ENCODE measurements at regions not wholly inside any gene's neighbourhood (a gene's known extent, or its start where the extent isn't known, plus 50 kb on each side); places are given as distances from the start of the nearest gene placed in this dataset.

GRCh38 chr16:87006021-87006420 is 311.2 kb downstream of the C16orf95 start:
- TF ChIP-seq, protein P1, sequence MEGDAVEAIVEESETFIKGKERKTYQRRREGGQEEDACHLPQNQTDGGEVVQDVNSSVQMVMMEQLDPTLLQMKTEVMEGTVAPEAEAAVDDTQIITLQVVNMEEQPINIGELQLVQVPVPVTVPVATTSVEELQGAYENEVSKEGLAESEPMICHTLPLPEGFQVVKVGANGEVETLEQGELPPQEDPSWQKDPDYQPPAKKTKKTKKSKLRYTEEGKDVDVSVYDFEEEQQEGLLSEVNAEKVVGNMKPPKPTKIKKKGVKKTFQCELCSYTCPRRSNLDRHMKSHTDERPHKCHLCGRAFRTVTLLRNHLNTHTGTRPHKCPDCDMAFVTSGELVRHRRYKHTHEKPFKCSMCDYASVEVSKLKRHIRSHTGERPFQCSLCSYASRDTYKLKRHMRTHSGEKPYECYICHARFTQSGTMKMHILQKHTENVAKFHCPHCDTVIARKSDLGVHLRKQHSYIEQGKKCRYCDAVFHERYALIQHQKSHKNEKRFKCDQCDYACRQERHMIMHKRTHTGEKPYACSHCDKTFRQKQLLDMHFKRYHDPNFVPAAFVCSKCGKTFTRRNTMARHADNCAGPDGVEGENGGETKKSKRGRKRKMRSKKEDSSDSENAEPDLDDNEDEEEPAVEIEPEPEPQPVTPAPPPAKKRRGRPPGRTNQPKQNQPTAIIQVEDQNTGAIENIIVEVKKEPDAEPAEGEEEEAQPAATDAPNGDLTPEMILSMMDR (IDR thresholded peaks at IDR 0.05; ENCODE audit: borderline replicate concordance, extremely low read depth, low read length, poor library complexity, severe bottlenecking) = no peak
- TF ChIP-seq EZH2 (IDR thresholded peaks at IDR 0.05; ENCODE audit: borderline replicate concordance, low read depth, low read length, severe bottlenecking) = no peak
